Breast epithelium (tissue), 3 donors: ENCODE measurements at regions not wholly inside any gene's neighbourhood (a gene's known extent, or its start where the extent isn't known, plus 50 kb on each side); places are given as distances from the start of the nearest gene placed in this dataset.

ENCODE experiments used
- CTCF ChIP-seq, 3 donors: fragments of 450-650 bp; IDR thresholded peaks; one replicate each; pipeline ENCODE4 v1.5.1; 2016 to 2017; ENCODE audit warnings: antibody characterized with exemption in 3 of 3, mild to moderate bottlenecking in 3 of 3, moderate library complexity in 3 of 3
- POLR2A ChIP-seq: fragments of 450-650 bp; IDR thresholded peaks from one replicate; pipeline ENCODE4 v1.6.1; 2016; ENCODE audit warnings: antibody characterized with exemption, mild to moderate bottlenecking, moderate library complexity

- TF ChIP-seq CTCF (IDR thresholded peaks at IDR 0.05) = no peak
- no peak for TF ChIP-seq POLR2A
Observed at GRCh38 chr15:45857291-45857690, 222.5 kb downstream of the SQOR start.
